CD8-positive, alpha-beta memory T cell (primary cell): ENCODE measurements at regions not wholly inside any gene's neighbourhood (a gene's known extent, or its start where the extent isn't known, plus 50 kb on each side); places are given as distances from the start of the nearest gene placed in this dataset.
A peak's percentile ranks its signal among the peaks of the same experiment; 100 is the strongest.

Source experiments
- CTCF ChIA-PET: fragments of 350-600 bp; sonication (Branson Sonifier 250); formaldehyde crosslinking; loops from one replicate; lab custom pipeline; 2021; ENCODE audit warnings: antibody characterized with exemption; lab: Charles Lee
- POLR2A ChIA-PET: fragments of 350-600 bp; sonication (Branson Sonifier 250); formaldehyde crosslinking; loops from one replicate; lab custom pipeline; 2021; ENCODE audit warnings: antibody characterized with exemption; lab: Charles Lee
- DNase-seq, 5 donors: peaks; one replicate each; pipeline versions ENCODE4 v3.0.0 to v3.0.0-alpha.2; 2020 to 2022; ENCODE audit warnings: mixed read lengths in 1 of 5
- H3K27ac ChIP-seq: one replicate; pipeline ENCODE4 v1.7.0; 2013; ENCODE audit warnings: low read depth, mild to moderate bottlenecking, low read length, moderate library complexity
- H3K27me3 ChIP-seq: 2 replicates; pipeline ENCODE4 v1.7.0; 2013; ENCODE audit warnings: low read length, mild to moderate bottlenecking; ENCODE audit not compliant: insufficient read depth, poor library complexity, severe bottlenecking
- H3K36me3 ChIP-seq: 2 replicates; pipeline ENCODE4 v1.7.0; 2013; ENCODE audit warnings: mild to moderate bottlenecking, low read length, moderate library complexity; ENCODE audit not compliant: insufficient read depth
- H3K4me1 ChIP-seq: 2 replicates; pipeline ENCODE4 v1.7.0; 2013; ENCODE audit warnings: mild to moderate bottlenecking, low read length, moderate library complexity; ENCODE audit not compliant: insufficient read depth
- H3K4me3 ChIP-seq: 2 replicates; pipeline ENCODE4 v1.7.0; 2013; ENCODE audit warnings: mild to moderate bottlenecking, low read length
- H3K9me3 ChIP-seq: 2 replicates; pipeline ENCODE4 v1.7.0; 2013; ENCODE audit warnings: mild to moderate bottlenecking, low read length
- H3K27ac Mint-ChIP-seq, 8 donors: one replicate each; pipeline ENCODE4 v1.8.0; 2020 to 2021; ENCODE audit warnings: mixed read lengths in 8 of 8, mild to moderate bottlenecking in 6 of 8, inconsistent platforms in 3 of 8, moderate library complexity in 3 of 8
- H3K27me3 Mint-ChIP-seq, 2 donors: one replicate each; pipeline ENCODE4 v1.8.0; 2020 to 2021; ENCODE audit warnings: mixed read lengths in 2 of 2, mild to moderate bottlenecking in 1 of 2, moderate library complexity in 1 of 2
- H3K36me3 Mint-ChIP-seq, 3 donors: one replicate each; pipeline ENCODE4 v1.8.0; 2020 to 2021; ENCODE audit warnings: mixed read lengths in 3 of 3, inconsistent platforms in 1 of 3, mild to moderate bottlenecking in 1 of 3
- H3K4me1 Mint-ChIP-seq, 3 donors: one replicate each; pipeline ENCODE4 v1.8.0; 2020 to 2021; ENCODE audit warnings: mixed read lengths in 3 of 3, inconsistent platforms in 1 of 3, mild to moderate bottlenecking in 1 of 3
- H3K4me3 Mint-ChIP-seq, 7 donors: one replicate each; pipeline ENCODE4 v1.8.0; 2020 to 2021; ENCODE audit warnings: mixed read lengths in 7 of 7, mild to moderate bottlenecking in 6 of 7, moderate library complexity in 4 of 7, inconsistent platforms in 2 of 7
- H3K9me3 Mint-ChIP-seq, 5 donors: one replicate each; pipeline ENCODE4 v1.8.0; 2020 to 2022; ENCODE audit warnings: mixed read lengths in 5 of 5, mild to moderate bottlenecking in 3 of 5, moderate library complexity in 2 of 5, inconsistent platforms in 1 of 5

GRCh38 chr15:95895508-95895907 lies 435.0 kb upstream of the NR2F2 start:
- no peak for DNase-seq
- no peak overlapping the region for H3K4me3 Mint-ChIP-seq
- H3K4me1 Mint-ChIP-seq = no peaks in the 10 kb centered on the region
- CTCF ChIA-PET = no interaction called here
- peaks cover 0 to 6% (median 0%) of the 10 kb centered on the region in 3 donors for H3K36me3 Mint-ChIP-seq
- Histone ChIP-seq H3K9me3 (no peaks in the 10 kb centered on the region), H3K27ac (no peak overlapping the region), H3K4me1 (no peaks in the 10 kb centered on the region), H3K36me3 (no peaks in the 10 kb centered on the region), H3K4me3 (no peak overlapping the region), H3K27me3 (no peaks in the 10 kb centered on the region)
- no peak overlapping the region for H3K27ac Mint-ChIP-seq
- POLR2A ChIA-PET = no interaction called here
- no peaks in the 10 kb centered on the region for H3K9me3 Mint-ChIP-seq
- no peaks in the 10 kb centered on the region for H3K27me3 Mint-ChIP-seq

DNA sequence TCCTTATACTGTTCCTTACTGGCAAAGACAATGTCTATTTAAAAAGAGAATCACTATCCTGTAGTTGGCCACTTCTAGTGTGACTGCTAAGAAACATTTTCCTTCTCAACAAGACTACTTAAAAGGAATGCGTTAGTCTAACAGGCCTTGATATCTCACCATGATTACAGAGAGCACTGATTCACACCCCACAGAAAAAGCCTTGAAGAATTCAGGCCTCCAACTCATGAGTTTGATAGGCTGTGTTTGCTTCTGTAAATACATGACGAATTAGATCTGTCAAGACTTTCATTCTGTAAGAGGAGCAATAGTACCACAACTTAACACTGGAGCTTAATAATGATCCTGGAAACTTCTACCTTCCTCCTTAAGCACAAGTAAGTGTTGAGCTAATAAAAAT lies 432.8 kb upstream of the NR2F2 start:
- DNase-seq = no peak
- ChIA-PET CTCF (no interaction called here), POLR2A (no interaction called here)
- Histone ChIP-seq H3K27me3 (no peaks in the 10 kb centered on the region), H3K9me3 (no peaks in the 10 kb centered on the region), H3K36me3 (no peaks in the 10 kb centered on the region), H3K27ac (no peak overlapping the region), H3K4me3 (no peak overlapping the region), H3K4me1 (no peaks in the 10 kb centered on the region)
- peaks cover 0 to 2% (median 0%) of the 10 kb centered on the region in 5 donors for H3K9me3 Mint-ChIP-seq
- H3K27ac Mint-ChIP-seq = no peak overlapping the region
- H3K4me3 Mint-ChIP-seq = no peak overlapping the region
- no peaks in the 10 kb centered on the region for H3K27me3 Mint-ChIP-seq
- no peaks in the 10 kb centered on the region for H3K4me1 Mint-ChIP-seq
- peaks cover 0 to 3% (median 0%) of the 10 kb centered on the region in 3 donors for H3K36me3 Mint-ChIP-seq

- CTCF ChIA-PET = no interaction called here
- Histone ChIP-seq H3K9me3 (no peaks in the 10 kb centered on the region), H3K4me1 (no peaks in the 10 kb centered on the region), H3K36me3 (no peaks in the 10 kb centered on the region), H3K4me3 (no peak overlapping the region), H3K27ac (no peak overlapping the region), H3K27me3 (no peaks in the 10 kb centered on the region)
- Mint-ChIP-seq H3K4me3 (no peak overlapping the region), H3K4me1 (no peaks in the 10 kb centered on the region), H3K27me3 (no peaks in the 10 kb centered on the region), H3K27ac (no peak overlapping the region), H3K36me3 (no peaks in the 10 kb centered on the region), H3K9me3 (peaks cover 0 to 2% (median 0%) of the 10 kb centered on the region in 5 donors)
- no peak for DNase-seq
- POLR2A ChIA-PET = no interaction called here
Measured at GRCh38 chr15:95898761-95899160, 431.7 kb upstream of the NR2F2 start.

DNA sequence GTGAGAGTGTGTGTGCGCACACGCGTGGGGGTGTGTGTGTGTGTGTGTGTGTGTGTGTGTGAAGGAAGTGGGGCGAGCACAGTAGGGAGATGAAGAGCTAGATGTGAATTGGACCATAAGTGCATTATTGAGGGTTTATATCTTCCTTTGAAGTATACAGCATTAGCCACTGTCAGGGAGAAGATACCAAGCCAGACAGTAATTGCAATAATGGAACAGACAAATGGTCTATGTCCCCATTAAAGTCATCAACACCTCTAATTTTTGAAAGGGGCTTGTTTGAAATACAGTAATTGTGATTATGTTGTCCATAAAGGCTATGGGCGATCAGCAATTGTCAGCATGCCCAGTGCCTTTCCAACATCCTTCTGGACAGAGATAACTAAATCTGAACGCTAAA lies 429.2 kb upstream of the NR2F2 start:
- H3K27ac ChIP-seq = no peak overlapping the region
- no peaks in the 10 kb centered on the region for H3K9me3 ChIP-seq
- Mint-ChIP-seq H3K27ac (peak overlapping the region in 1 of 8 donors; percentile 12), H3K4me3 (no peak overlapping the region), H3K4me1 (no peaks in the 10 kb centered on the region), H3K9me3 (peaks cover 0 to 3% (median 0%) of the 10 kb centered on the region in 5 donors), H3K36me3 (peaks cover 0 to 6% (median 0%) of the 10 kb centered on the region in 3 donors), H3K27me3 (no peaks in the 10 kb centered on the region)
- CTCF ChIA-PET = no interaction called here
- no peak overlapping the region for H3K4me3 ChIP-seq
- no peaks in the 10 kb centered on the region for H3K27me3 ChIP-seq
- POLR2A ChIA-PET = no interaction called here
- no peak for DNase-seq
- no peaks in the 10 kb centered on the region for H3K36me3 ChIP-seq
- no peaks in the 10 kb centered on the region for H3K4me1 ChIP-seq

DNA sequence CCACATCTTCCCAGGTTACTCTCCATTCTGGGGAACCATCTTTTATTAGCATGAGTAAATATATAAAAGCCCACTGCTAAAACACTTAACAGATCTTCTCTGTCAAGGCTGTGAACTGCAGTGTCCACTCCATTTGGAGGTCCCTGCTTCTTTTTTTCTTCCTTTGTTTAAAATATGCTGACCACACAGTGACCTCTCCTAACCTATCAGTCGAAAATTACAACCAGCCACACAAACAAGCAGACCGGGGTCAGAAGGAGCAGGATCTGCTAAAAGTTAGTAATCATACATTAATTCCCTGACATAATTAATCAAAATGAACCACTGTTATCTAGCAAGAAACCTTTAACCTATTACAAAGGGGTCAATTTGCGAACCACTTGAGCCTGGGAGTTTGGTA lies 427.9 kb upstream of the NR2F2 start:
- H3K4me1 Mint-ChIP-seq = no peaks in the 10 kb centered on the region
- Histone ChIP-seq H3K4me1 (no peaks in the 10 kb centered on the region), H3K9me3 (no peaks in the 10 kb centered on the region), H3K27ac (no peak overlapping the region), H3K4me3 (no peak overlapping the region), H3K36me3 (no peaks in the 10 kb centered on the region), H3K27me3 (no peaks in the 10 kb centered on the region)
- peaks cover 0 to 3% (median 0%) of the 10 kb centered on the region in 5 donors for H3K9me3 Mint-ChIP-seq
- H3K27me3 Mint-ChIP-seq = no peaks in the 10 kb centered on the region
- no peak overlapping the region for H3K27ac Mint-ChIP-seq
- ChIA-PET POLR2A (no interaction called here), CTCF (no interaction called here)
- DNase-seq = no peak
- no peak overlapping the region for H3K4me3 Mint-ChIP-seq
- H3K36me3 Mint-ChIP-seq = peaks cover 0 to 6% (median 1%) of the 10 kb centered on the region in 3 donors

DNA sequence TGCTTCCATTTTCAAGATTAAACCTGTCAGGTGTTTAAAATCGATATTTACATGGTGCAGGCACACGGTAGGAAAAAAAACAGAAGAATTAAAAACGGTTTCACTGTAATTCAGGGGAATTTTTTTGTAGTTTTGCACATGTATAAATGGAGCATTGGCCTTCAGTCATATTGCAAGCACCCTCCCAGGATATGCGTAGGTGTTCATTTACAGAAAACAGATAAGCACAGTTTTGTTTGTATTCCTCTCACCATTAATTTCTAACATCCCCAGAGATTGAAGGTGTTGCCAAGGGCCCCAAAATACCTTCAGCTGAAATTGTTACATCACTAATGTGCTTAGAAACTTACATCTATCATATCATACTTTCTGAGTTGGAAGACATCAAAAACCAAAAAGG lies 427.1 kb upstream of the NR2F2 start:
- POLR2A ChIA-PET = no interaction called here
- Mint-ChIP-seq H3K27ac (no peak overlapping the region), H3K36me3 (peaks cover 0 to 6% (median 2%) of the 10 kb centered on the region in 3 donors), H3K4me3 (no peak overlapping the region), H3K27me3 (no peaks in the 10 kb centered on the region), H3K9me3 (peaks cover 0 to 3% (median 0%) of the 10 kb centered on the region in 5 donors), H3K4me1 (no peaks in the 10 kb centered on the region)
- Histone ChIP-seq H3K9me3 (no peaks in the 10 kb centered on the region), H3K27me3 (no peaks in the 10 kb centered on the region), H3K36me3 (no peaks in the 10 kb centered on the region), H3K4me3 (no peak overlapping the region), H3K4me1 (no peaks in the 10 kb centered on the region), H3K27ac (no peak overlapping the region)
- no peak for DNase-seq
- CTCF ChIA-PET = no interaction called here

DNA sequence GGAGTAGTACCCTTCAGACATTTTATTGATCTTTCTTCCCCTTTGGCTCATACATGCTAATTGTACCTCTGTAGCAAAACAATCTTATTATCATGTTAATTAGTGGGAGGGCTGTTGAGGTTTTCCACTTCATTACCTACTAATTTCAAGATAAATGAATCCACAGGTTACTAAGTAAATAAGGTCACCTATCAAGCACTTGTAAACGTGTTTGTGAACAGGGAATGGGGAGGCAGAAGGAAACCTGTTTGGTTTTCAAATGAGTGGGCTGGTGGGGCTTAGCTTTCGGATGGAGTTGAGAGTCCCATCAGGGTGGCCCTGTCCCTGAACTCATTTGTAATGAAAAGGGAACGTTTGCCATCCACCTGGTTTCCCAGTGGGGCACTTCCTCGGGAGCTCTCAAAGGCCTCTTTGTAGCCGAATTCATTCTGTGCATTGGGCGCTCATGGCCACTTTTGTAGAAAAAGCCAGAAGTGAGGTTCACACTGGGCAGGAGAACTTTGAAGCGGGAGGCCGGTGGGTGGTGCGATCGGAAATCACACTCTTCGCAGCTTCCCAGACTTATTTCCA lies 419.8 kb upstream of the NR2F2 start:
- Mint-ChIP-seq H3K36me3 (peaks cover 0 to 2% (median 0%) of the 10 kb centered on the region in 3 donors), H3K27me3 (peaks cover 0 to 3% of the 10 kb centered on the region in 2 donors), H3K4me3 (no peak overlapping the region), H3K9me3 (no peaks in the 10 kb centered on the region), H3K27ac (no peak overlapping the region), H3K4me1 (no peaks in the 10 kb centered on the region)
- ChIA-PET POLR2A (no interaction called here), CTCF (no interaction called here)
- no peak for DNase-seq
- Histone ChIP-seq H3K9me3 (no peaks in the 10 kb centered on the region), H3K4me1 (no peaks in the 10 kb centered on the region), H3K27me3 (no peaks in the 10 kb centered on the region), H3K27ac (no peak overlapping the region), H3K36me3 (no peaks in the 10 kb centered on the region), H3K4me3 (no peak overlapping the region)

DNA sequence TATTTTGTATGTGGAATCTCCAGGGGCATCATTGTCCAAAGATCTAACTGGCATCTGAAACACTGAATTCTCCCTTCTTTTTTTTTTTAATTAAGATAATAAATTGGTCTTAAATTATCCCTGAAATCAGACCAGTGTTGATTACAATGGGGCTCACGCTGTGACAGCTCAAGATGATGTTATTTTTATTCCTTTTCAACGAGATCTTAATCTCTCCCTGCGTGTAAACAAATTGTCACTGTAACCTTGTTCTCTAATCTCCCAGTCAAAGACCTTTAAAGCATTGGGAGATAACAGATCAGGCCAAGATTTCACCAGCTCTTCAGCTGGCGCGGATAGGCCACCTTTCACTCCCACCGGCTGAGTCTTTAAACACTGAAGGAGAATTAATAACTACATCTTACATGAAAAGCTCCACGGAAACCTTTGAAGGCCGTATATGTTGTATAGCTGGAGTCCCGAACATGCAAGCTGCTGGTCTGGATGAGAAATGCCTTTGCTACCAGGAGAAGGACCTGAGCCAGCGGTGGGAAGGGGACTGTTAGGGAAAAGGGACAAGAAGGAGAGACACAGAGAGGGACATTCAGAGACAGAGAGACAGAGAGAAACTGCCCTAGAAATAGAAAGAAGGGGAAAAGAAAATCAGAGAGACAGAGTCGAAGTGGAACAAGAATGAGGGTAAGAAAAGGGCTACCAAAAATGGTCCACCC lies 418.8 kb upstream of the NR2F2 start:
- Histone ChIP-seq H3K4me3 (no peak overlapping the region), H3K4me1 (no peaks in the 10 kb centered on the region), H3K27ac (no peak overlapping the region), H3K27me3 (no peaks in the 10 kb centered on the region), H3K9me3 (no peaks in the 10 kb centered on the region), H3K36me3 (no peaks in the 10 kb centered on the region)
- peaks cover 3 to 4% of the 10 kb centered on the region in 2 donors for H3K27me3 Mint-ChIP-seq
- no peaks in the 10 kb centered on the region for H3K4me1 Mint-ChIP-seq
- H3K4me3 Mint-ChIP-seq = no peak overlapping the region
- H3K36me3 Mint-ChIP-seq = peaks cover 0 to 2% (median 0%) of the 10 kb centered on the region in 3 donors
- POLR2A ChIA-PET = no interaction called here
- DNase-seq = no peak
- CTCF ChIA-PET = no interaction called here
- H3K9me3 Mint-ChIP-seq = peaks cover 0 to 3% (median 0%) of the 10 kb centered on the region in 5 donors
- H3K27ac Mint-ChIP-seq = no peak overlapping the region
